ENCODE measurements at regions not wholly inside any gene's neighbourhood (a gene's known extent, or its start where the extent isn't known, plus 50 kb on each side); places are given as distances from the start of the nearest gene placed in this dataset.

DNA sequence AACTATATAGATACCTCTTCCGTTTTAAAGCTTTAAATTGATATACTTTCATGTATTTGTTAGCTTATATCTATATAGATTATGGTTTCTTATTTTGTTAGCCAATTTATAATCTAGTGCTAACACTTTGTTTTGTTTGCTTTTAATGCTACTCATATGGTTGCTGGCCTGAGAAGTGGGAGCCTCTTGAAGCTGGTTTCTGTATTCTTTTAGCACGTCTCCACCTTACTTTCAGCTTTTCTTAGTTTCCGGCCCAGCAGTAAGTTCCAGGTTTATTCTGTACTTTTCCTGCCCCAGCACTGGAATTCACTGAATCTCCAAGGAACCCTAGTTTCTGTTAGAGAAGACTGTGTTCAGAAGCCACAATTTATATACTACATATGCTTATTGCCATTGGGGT is 458.9 kb downstream of the PRR16 start:
- TF ChIP-seq, protein P1, sequence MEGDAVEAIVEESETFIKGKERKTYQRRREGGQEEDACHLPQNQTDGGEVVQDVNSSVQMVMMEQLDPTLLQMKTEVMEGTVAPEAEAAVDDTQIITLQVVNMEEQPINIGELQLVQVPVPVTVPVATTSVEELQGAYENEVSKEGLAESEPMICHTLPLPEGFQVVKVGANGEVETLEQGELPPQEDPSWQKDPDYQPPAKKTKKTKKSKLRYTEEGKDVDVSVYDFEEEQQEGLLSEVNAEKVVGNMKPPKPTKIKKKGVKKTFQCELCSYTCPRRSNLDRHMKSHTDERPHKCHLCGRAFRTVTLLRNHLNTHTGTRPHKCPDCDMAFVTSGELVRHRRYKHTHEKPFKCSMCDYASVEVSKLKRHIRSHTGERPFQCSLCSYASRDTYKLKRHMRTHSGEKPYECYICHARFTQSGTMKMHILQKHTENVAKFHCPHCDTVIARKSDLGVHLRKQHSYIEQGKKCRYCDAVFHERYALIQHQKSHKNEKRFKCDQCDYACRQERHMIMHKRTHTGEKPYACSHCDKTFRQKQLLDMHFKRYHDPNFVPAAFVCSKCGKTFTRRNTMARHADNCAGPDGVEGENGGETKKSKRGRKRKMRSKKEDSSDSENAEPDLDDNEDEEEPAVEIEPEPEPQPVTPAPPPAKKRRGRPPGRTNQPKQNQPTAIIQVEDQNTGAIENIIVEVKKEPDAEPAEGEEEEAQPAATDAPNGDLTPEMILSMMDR (IDR thresholded peaks at IDR 0.05), result no peak
- TF ChIP-seq EZH2 (IDR thresholded peaks at IDR 0.05), result no peak

All from neural progenitor cell (in vitro differentiated cells).